Activated CD4-positive, alpha-beta T cell treated with anti-CD3 and anti-CD28 coated beads, Interleukin-2, amount 50 U/mL, for 1 hour (primary cell): ENCODE measurements at regions not wholly inside any gene's neighbourhood (a gene's known extent, or its start where the extent isn't known, plus 50 kb on each side); places are given as distances from the start of the nearest gene placed in this dataset.
"Not testable (repeated sequence)": the region's sequence is repeated elsewhere in the genome, so short reads cannot be mapped to it uniquely, and the experiment has no call there.

Source experiments
- DNase-seq: peaks from one replicate; pipeline ENCODE4 v3.0.0-alpha.2; 2020

DNA sequence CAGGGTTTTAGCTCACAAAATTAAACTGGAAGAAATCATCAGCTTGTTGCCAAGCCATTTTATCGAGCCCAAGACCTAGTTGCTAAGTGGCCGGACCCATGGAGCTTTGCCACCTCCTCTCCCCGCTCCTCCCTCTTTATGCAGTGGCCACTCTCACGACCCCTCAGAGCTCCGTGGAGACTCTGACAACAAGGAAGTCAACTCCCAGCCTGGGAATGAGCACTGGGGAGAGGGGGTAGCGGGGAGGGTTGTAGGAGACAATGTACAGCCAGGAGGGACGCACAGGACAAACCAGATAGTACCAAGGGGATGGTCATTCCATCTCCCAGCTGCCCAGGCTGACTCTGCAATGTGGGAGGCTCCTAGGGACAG is 250.9 kb downstream of the SIPA1L2 start:
- no peak for DNase-seq

DNA sequence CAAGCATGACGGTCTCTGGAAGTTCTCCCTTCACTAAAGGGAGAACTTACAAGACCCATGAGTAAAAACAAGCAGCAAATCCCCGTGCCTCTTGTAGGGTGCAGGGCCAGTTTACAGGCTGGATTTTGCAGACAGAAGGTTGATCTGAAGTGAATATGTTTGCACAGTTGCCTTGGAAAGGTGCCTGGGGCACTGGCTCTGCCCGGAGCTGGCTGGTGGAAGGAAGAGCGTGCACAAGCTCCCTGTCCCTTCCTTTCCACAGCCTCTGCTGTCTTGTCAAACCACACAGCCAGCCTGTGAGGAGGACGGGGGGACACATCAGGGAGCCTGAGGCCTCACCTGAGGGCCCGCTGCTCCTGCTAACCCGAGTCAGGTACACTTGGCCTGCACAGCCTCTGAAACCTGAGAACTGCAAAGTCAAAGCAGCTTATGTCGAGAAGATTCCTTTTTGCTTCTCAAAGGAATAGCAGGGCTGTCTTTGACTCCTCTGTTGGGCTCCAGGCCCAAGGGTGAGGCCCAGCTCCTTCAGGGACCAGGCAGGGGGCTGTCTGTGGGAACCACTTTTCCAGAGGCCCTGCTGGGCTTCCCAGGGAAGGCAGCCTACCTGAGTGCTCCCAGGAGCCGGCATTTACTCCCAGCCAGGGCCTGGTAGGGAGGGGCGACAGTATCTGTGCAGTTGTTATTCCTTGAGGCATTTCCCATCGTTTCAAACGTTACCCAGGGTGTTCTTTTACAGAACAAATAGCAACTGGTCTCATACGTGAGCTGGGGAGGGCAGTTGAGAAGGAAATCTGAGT is 251.5 kb downstream of the SIPA1L2 start:
- DNase-seq, result no peak

DNA sequence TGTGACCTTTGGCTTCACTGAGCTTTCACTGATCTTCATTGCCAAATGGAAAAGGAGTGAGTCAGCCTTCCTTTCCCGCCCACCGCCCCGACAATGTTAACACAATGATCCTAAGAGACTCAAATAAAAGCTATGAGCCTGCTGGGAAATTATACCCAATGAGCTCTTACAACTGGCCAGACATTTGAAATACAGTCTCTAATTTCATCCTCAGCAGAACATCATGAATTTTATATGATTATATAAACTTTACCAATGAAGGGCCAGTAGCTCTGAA is 252.5 kb downstream of the SIPA1L2 start:
- DNase-seq, result no peak

DNA sequence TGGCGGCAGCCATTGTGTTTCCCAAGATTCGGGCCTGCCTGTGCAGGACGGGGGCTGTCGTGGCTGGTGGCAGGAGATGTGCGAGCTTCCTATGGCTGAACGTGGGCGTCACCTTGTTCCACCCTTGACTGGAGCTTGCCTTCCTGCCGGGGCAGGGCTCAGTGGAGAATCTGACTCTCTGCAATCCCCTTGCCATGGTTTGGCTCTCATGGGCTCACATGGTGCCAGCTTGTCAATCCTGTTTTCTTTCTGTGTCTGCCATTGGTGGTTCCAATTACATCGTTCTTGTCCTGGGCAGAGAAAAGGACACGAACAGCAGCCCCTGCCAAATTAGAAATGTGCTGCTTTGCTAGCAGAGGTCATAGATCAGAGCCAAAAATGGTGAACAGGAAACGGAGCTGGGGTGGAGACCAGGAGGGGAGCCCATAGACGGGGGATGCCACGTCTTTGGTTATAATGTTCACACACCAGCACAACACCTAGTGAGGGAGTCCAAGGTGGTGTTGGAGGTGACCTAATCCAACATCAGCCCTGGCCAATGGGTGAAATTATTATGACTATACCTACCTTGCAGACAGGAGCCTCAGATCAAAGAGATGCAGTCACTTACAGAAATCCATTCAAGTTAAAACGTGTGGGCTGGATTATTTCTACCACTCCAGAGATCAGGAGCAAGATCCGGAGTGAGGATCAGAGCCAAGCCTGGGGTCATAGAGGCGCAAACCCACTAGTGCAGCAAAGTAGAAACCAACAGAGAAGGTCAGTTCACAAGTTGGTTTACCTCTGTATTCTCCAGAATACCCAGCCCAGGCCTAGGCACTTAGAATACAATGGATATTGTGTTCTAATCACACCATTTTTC is 253.1 kb downstream of the SIPA1L2 start:
- no peak for DNase-seq

DNA sequence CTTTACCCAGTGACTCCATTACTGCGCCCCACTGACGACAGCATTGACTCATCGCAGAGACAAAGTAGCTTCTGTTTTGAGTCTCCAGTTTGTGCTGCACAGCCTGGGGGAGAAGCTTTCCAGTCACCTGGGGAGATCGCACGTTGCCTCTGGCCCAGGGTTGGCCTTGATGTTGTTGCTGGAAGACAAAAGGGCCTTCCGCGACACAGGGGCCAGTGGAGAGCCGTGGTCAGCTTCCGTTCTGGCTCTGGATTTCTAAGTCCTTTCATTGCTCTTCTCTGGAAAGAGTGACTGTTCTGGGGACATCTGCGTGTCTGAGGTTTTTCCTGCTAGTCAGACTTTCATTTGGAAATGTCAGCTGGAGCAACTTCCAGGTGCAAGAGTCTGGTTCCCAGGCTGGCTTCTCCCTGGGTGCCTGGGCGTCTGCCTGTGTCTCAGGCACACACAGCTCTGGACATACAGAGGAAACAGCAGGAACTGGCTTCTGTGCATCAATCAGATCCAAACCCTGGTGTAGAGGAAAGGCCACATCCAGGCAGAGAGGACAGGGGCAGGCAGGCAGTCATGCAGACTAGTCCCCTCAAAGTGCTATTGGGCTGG is 257.0 kb downstream of the SIPA1L2 start:
- DNase-seq, result no peak

DNA sequence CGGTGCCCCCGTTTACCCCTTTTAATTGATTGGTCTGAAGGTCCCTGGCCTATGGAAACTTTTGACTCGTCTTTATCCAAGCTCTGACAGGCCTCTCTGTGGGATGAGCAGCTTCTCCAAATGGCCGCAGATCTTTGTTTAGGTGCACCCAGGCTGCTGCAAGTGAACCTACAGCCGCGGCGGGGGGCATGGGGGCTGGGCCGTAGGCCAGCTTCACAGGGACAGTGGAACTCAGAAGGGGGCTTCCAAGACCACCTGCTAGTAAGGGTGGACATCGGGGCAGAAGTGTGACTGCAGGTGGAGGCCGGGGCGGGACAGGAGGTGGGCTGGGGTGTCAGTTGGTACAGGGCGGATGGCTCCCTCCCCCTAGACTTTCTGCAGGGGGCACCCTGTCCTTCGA is 257.5 kb downstream of the SIPA1L2 start:
- DNase-seq, result no peak

DNA sequence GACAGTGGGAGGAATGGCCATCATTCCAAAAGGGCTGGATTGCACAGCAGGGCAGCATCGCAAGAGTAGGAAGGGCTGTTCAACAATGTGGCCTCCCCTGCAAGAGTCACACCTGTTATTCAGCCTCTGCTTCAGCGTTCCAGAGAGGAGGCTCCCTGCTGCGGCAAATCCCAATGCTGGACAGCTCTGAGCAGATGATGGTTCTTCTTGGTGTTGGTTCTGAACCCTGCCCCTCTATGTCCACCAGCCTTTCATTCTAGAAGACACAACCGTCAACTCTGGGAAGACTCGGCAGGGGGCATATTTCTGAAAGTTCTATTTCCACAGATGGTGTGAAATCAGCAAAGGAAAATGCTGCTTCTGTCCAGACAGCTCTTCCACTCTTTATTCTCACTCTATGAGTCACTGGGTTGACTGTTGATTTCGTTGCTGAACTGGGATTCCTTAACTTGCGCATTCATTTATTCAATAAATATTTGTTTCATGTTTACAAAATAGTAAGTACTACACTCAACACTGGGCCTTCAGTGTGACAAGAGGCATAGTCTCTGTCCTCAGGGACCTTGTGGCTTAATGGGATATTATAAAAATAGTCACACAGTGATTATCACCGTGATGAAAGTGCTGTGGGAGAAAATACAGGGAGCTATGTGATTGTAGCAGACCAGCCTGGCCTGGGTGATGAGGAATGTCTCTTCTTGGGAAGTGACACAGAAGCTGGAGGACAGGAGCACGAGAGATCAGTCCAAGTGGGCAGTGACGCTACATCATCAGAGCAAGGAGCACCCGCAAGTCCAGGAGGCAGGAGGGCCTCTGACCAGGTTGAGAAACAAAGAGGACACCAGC is 260.3 kb downstream of the SIPA1L2 start:
- no peak for DNase-seq

DNA sequence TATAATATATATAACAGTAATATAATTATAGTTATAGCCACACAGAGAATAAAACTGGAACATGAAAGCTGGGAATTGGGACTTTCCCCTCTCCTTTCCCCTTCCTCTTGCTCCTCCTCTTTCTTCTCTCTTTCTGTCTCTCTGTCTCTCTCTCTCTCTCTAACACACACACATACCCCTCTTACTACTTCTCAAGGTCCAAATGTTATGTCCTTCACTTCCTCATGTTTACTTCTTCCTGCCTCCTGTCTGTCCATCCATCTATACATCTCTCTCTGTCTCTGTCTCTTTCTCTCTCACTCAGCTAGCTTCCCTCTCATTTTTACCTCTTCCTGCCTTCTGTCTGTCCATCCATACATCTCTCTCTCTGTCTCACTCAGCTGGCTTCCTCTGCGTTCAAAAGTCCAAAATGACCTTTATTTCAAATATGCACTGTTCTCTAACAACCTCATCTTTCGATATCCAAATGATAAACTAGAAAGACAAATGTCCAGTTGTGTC is 261.1 kb downstream of the SIPA1L2 start:
- DNase-seq, result no peak

DNA sequence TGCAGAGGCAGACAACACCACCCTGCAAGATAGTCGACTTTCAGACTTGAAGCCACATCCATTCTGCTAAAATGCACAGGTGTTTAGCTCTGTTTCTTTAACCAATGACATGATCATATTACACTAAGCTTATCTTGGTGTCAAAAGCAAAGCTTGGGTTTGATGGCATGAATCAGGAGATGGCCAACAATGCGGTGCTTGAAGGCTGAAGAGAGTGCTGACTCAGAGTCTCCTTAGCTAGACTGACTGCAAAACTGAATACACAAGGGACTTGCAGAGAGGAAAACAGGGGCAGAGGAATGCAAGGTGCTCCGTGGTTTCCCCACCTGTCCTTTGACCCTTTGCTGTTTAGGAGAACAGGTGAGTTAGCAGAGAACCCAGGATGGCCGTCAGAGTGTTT is 262.6 kb downstream of the SIPA1L2 start:
- no peak for DNase-seq

DNA sequence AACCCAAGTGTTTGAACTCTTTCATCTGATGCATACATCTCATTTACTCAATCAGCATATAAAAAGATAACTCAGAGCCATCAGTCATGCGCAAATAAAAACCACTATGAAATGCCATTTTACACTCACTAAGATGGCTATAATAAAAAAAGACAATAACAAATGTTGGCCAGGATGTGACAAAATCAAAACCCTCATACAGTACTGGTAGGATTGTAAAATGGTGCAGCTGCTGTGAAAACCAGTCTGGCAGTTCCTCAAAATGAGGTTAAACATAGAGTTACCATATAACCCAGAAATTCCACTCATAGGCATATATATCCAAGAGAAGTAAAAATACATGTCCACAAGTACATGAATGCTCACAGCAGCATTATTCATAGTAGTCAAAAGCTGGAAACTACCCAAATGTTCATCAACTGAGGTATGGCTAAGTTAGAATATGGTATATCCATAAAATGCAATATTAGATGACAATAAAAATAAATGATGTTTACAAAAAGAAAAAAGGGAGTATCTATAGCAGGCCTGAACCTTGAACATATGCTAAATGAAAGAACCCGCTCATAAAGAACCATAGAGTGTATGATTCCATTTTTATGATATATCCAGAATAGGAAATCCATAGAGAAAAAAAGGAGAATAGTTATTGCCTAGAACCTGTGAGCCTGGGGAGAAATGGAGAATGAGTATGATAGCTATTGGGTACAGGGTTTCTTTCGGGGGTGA is 265.1 kb downstream of the SIPA1L2 start:
- no peak for DNase-seq

DNA sequence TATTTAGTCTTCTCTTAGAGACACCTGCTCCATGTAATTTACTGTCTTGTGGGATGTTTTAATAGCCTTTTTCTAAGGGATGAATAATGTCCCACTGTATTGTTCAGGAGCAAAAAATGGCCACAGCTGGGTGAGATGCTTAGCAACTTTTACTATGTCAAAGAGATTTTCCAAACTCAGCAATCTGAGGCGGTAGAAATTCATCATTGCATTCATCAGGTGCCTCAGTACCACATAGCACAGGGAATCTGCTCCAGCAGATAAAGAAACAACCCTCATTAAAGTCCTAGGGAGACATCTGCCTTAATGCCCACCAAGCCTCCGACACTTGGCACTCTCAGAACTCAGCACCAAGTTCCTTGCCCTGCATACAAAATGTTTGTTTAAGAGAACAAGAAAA is 266.9 kb downstream of the SIPA1L2 start:
- DNase-seq, result no peak

DNA sequence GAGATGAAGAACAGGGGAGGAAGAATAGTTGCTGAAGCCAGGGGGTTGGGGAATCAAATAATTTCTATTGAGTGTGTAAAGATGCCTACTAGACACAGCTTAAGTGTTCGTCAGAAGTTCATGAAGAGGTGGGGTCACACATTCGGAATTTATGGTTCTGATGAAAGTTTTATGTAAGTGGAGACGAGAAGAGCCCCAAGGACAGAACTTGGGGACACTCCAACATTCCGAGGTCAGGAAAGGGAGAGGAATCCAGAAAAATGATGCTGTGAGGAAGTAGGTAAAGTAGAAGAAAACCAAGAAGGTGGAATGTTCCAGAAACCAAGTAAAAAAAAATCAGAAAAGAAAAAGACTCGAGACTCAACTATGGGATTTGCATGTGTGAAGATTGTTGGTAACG is 272.5 kb downstream of the SIPA1L2 start:
- no peak for DNase-seq

DNA sequence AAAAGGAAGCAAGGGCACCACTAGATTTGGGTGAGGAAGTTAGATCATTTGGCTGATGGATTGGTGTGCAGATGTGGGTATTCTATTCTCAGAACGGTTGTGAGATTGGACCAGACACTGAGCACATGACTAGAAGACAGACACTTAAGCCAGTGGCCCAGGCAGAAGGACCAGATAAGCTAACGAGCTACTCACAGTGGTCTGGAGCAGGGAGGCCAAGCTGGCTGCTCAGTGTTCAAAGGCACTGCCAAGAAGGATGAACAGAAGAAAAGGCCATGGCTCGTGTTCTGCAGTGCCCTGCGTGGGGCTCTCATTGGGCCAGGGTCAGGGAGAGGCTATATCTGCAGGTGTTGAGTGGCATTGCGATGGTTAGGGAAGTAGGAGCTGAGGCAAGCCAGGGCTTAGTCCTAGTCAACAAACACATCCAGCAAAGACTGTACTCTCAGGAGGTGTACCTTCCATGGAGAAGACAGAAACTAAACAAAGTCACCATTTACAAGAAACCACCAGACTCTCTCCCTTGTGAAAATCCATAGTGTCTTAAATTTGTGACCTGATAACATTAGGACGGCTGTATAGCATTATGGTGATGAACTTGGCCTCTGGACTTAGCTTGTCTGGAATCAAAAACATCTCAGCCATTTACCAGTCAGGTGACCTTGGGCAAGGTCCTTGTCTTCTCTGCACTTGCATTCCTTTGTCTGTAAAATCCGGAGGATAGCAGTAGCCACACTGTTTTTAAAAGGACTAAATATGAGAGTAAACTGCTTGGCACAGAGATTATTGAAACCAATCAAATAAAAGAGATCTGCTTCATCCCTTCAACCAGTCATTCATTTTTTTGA is 274.5 kb downstream of the SIPA1L2 start:
- DNase-seq, result no peak

DNA sequence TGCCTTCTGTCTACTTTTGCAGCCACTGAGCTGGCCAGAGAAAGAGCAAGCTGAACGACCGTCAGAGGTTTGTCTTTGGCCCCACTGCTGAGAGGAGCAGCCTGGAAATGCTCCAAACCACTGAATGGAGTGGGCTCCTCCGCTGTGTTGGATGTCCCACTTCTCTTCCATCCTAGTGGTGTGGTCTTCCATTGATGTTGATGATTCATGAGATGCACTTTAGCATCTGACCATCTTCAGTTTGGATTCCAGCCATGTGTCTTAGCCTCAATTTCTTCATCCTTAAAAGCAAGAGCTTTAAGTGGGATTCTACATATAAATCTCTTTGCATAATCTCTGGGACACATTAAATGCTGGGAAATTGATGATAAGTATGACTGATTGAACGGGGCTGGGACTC is 276.9 kb downstream of the SIPA1L2 start:
- DNase-seq, result no peak

DNA sequence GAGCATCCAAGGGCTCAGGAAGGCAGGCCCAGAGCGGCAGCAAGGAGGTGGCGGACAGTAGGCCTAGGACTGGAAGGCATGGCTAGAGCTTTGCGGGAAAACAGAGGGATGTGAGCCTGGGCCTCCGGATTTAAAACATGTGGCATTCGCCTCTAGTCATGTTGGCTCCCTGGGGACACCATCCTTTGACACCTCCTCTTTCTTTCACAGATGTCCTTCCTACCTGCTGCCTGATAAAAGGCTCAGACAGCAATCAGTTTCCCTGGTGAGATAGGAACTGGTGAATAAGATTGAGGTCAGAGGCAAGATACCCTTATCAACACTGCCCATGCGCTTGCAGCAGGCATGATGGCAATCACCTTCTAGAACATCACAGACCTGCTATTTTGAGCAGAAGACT is 277.6 kb downstream of the SIPA1L2 start:
- DNase-seq, result no peak

DNA sequence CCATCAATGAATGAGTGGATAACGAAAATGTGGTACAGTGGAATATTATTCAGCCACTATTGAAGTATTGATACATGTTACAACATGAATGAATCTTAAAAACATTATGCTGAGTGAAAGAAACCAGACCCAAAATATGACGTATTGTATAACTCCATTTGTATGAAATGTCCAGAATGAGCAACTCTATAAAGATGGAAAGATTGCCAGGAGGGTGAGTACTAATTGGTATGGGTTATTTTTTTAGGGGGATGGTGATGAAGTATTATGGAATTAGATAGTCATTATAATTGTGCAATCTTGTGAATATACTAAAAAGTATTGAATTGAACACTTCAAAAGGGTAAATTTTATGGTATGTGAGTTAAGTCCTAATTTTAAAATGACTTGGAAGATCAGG is 278.6 kb downstream of the SIPA1L2 start:
- DNase-seq, result no peak

DNA sequence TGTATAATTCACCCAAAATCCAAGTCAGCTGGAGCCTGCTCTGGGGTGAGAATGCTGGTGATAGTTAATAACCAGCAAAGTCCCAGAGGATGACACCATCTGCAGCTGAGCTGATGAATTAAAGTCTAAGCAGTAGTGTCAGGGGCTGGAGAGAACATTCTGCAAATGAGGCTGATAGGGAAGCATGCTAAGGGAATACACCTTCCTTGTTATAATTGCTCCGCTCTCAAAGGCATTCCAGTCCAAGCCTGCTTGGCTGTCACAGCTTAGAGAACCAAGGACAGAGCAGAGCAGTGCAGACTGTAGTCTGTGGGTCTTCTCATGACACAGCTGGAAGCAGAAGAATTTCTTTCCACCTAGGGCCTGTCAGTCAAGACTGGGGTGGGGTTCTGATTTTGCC is 283.1 kb downstream of the SIPA1L2 start:
- DNase-seq, result no peak

DNA sequence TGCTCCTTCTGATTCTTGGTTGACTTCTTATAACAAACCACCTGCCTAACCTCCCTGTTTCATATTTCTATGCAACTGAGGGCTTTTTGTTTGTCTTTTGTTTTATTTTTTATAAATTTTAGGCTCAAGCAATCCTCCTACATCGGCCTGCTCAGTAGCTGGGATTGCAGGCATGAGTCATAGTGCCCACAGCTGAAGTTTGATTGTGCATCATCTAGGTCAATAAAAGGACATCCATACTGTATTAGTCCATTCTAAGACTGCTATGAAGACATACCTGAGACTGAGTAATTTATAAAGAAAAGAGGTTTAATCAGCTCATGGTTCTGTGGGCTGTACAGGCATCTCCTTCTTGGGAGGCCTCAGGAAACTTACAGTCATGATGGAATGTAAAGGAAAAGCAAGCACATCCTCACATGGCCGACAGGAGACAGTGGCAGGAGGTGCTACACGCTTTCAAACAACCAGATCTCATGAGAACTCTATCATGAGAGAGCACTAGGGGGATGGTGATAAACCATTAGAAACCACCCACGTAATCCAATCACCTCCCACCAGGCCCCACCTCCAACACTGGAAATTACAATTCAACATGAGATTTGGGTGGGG is 285.0 kb downstream of the SIPA1L2 start:
- DNase-seq, result no peak

DNA sequence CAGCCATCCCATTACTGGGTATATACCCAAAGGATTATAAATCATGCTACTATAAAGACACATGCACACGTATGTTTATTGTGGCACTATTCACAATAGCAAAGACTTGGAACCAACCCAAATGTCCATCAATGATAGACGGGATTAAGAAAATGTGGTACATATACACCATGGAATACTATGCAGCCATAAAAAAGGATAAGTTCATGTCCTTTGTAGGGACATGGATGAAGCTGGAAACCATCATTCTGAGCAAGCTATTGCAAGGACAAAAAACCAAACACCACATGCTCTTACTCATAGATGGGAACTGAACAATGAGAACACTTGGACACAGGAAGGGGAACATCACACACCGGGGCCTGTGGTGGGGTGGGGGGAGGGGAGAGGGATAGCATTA is 285.7 kb downstream of the SIPA1L2 start:
- DNase-seq, result not testable (repeated sequence)

DNA sequence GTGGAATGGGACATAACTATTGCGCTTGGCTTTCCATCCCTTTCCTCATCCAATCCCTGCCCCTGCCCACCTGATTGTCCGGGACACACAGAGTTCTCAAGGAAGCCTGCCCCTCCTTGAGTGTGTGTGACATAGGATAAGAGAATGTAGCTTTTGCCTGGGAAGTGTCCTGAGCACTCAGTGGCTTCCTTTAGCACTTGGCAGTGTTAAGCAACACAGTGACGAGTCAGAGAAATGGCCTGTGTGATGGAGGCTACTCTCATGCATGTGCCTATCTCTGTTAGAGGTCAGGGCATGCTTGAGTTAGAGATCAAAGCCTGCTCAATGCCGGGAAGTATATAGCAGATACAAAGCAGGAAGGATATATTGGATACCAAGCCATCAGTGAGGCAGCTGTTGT is 289.5 kb downstream of the SIPA1L2 start:
- DNase-seq, result no peak

DNA sequence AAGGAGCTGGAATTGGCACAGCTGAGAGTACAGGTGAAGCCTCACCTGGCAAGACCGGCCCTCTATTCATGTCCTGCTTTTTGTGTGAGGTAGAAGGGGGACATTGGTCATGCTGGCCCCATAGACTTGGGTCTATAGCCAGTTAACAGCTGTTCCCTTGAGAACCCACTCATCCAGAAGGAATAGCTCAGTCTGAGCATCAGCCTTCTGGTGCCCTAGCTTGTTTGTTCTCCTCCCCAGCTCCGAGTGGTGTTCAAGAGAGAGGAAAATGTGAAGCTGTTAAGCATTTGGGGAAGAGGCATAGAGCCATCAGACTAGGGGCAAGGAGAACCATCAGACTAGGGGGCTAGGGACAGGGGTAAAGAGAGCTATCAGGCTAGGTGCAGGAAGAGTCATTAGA is 290.9 kb downstream of the SIPA1L2 start:
- DNase-seq, result no peak
